CD4-positive, alpha-beta T cell treated with Interleukin-12 subunit alpha and Interleukin-12 subunit beta, for 1 hour (primary cell): ENCODE measurements at regions not wholly inside any gene's neighbourhood (a gene's known extent, or its start where the extent isn't known, plus 50 kb on each side); places are given as distances from the start of the nearest gene placed in this dataset.

Experiments used
- DNase-seq: peaks from one replicate; pipeline ENCODE4 v3.0.0-alpha.2; 2020

- no peak for DNase-seq
These were observed 309.8 kb downstream of the TMEM121 start for GRCh38 chr14:105836160-105836559.

- DNase-seq = no peak
These were observed 310.3 kb downstream of the TMEM121 start for GRCh38 chr14:105836730-105837129.

GRCh38 chr14:105837349-105838063, 311.1 kb downstream of the TMEM121 start:
- no peak for DNase-seq

GRCh38 chr14:105838107-105838506, 311.7 kb downstream of the TMEM121 start:
- DNase-seq = no peak

- DNase-seq = no peak
These were observed 312.4 kb downstream of the TMEM121 start for GRCh38 chr14:105838591-105839424.

GRCh38 chr14:105839425-105840265, 313.3 kb downstream of the TMEM121 start:
- DNase-seq = no peak

GRCh38 chr14:105840266-105841021, 314.1 kb downstream of the TMEM121 start:
- DNase-seq = no peak

DNA sequence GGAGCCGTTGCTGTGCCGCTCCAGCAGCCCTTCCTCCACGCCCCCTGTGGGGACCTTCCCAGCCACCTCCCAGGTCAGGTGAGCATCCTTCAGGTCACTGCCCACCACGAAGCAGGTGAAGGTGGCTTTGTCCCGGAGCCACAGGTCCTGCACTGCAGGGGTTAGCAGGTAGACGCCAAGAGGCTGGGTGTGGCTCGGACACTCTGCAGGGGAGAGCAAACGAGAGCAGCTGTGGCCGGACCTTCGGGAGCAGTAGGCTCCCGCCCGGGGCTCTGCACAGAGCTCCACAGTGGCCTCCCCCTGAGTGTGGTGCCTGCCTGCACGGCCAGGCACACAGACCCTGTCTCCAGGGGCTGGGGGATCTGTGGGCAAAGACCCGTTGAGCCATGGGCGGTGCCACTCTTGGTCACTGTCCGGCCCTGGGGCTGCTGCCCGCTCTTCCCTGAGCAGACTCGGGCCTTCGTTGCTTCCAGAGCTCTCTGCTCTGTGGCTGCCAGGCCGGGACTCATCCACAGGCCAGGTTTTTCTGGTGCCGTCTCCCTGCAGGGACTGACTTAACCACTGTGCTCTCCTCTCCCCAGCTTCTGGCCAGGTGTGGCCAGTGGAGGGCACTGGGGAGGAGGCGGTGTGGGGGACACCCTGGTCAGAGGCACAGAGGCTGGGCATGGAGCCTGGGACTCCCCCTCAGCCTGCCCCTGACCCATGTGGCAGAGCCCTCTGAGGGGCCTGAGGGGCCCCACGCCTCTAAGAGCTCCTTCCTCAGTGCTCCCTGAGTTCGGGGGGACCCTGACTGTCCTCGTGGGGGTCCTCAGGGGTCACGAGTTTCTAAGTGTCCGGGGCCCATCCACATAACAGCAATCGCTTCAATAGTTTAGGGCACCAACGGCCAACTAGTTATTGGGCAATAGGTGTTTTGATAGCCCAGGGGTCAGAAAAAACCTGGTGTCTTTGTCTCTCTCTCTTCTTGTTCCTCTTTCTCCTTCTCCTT, 314.9 kb downstream of the TMEM121 start:
- no peak for DNase-seq

- DNase-seq = no peak
These were observed 315.7 kb downstream of the TMEM121 start for GRCh38 chr14:105842105-105842504.

DNA sequence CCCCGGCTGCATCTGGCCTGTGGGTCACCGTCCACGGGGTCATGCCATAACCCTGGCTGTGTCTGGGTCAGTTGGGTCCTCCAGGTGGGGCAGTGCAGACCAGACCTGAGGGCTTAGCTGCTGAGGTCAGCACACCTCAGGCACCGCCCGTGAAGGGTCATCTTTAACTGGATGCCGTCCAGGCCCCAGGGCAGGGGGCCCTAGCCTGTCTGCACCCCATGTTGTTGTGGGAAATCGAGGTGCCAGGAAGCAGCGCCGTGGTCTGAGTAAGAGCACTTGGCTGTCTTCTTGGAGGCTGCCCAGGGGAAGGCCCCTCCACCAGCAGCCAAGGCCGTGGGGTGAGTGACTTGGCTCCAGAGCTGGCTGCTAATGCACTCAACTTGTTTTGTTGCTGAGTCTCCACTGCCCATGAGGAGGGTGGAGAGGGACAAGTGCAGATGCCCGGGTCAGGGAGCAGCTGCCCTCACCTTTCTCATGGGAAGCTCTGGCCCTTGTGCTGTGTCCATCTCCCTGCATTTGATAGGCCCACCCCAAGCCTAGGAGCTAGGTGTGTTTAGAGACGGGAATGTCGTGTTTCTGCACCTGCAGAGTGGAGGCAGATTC, 317.2 kb downstream of the TMEM121 start:
- DNase-seq = no peak

GRCh38 chr14:105844047-105844630, 317.8 kb downstream of the TMEM121 start:
- no peak for DNase-seq

- no peak for DNase-seq
These were observed 318.7 kb downstream of the TMEM121 start for GRCh38 chr14:105844810-105845724.

GRCh38 chr14:105845725-105846309, 319.4 kb downstream of the TMEM121 start:
- DNase-seq = no peak

GRCh38 chr14:105846312-105846711, 319.9 kb downstream of the TMEM121 start:
- DNase-seq = no peak

DNA sequence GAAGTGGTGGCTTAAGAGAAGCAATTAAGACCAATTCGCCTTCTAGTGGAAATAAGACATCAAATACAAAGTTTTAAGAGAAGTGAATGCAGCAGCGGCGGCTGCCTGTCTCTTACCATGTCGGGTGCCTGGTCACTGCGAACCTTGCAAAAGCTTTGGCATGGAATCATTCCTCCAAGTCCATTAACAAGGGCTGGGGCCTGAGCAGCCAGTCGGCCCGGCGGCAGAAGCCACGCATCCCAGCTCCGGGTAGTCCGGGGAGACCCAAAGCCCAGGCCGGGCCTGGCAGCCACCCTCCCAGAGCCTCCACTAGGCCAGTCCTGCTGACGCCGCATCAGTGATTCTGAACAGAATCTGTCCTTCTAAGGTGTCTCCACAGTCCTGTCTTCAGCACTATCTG, 321.0 kb downstream of the TMEM121 start:
- DNase-seq = no peak

DNA sequence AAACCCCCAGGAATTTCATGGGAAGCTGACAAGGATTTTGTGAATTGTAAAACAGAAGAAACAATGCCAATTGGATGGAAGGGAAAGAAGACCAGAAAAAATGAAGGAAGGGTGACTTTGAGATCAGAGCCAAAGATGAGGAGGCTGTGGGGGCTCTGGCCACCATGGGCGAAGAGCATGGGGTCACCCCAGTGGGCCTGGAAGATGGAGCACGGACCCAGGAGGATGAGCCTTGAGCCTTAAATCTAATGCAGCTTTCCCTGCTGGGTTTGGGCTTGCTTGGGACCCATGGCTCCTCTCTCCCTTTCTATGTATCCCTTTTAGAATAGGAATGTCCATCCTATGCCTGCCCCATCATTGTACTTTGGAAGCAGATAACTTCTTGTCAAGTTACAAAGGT, 322.2 kb downstream of the TMEM121 start:
- DNase-seq = no peak

GRCh38 chr14:105849933-105850626, 323.7 kb downstream of the TMEM121 start:
- no peak for DNase-seq

- DNase-seq = no peak
These were observed 324.6 kb downstream of the TMEM121 start for GRCh38 chr14:105850853-105851581.
